GM23338 (cell line): ENCODE measurements at regions not wholly inside any gene's neighbourhood (a gene's known extent, or its start where the extent isn't known, plus 50 kb on each side); places are given as distances from the start of the nearest gene placed in this dataset.

Experiments used
- ATAC-seq: fragments of 200-7000 bp; cut with Tn5 transposase; 3 replicates; pipeline ENCODE4 v1.9.1; 2020
- DNase-seq: peaks from one replicate; pipeline ENCODE4 v3.0.0-alpha.2; 2015; ENCODE audit warnings: low spot score
- H2AFZ ChIP-seq: fragments of 200-600 bp; sonication (generic); 2 replicates; pipeline ENCODE4 v1.8.0; 2016; ENCODE audit warnings: antibody characterized with exemption, mild to moderate bottlenecking, moderate library complexity
- H3F3A ChIP-seq: fragments of 200-600 bp; sonication (generic); replicated peaks from 2 replicates; pipeline ENCODE4 v1.8.0; 2017; ENCODE audit warnings: antibody characterized with exemption, mixed run types, low read depth
- H3K27ac ChIP-seq: fragments of 200-600 bp; sonication (generic); 2 replicates; pipeline ENCODE4 v1.6.1; 2016; ENCODE audit warnings: low read depth
- H3K27me3 ChIP-seq: fragments of 200-600 bp; sonication (generic); 2 replicates; pipeline ENCODE4 v1.8.0; 2016; ENCODE audit warnings: mild to moderate bottlenecking, mixed run types, moderate library complexity; ENCODE audit not compliant: insufficient read depth
- H3K36me3 ChIP-seq: fragments of 200-600 bp; sonication (generic); 2 replicates; pipeline ENCODE4 v1.8.0; 2016; ENCODE audit warnings: mild to moderate bottlenecking; ENCODE audit not compliant: insufficient read depth
- H3K4me1 ChIP-seq: fragments of 200-600 bp; sonication (generic); 2 replicates; pipeline ENCODE4 v1.8.0; 2016; ENCODE audit warnings: mild to moderate bottlenecking, moderate library complexity; ENCODE audit not compliant: insufficient read depth
- H3K4me2 ChIP-seq: fragments of 200-600 bp; sonication (generic); 2 replicates; pipeline ENCODE4 v1.7.1; 2017; ENCODE audit warnings: mixed run types
- H3K4me3 ChIP-seq: fragments of 200-600 bp; sonication (generic); 2 replicates; pipeline ENCODE4 v1.6.1; 2016; ENCODE audit warnings: mixed run types
- H3K79me2 ChIP-seq: fragments of 200-600 bp; sonication (generic); replicated peaks from 2 replicates; pipeline ENCODE4 v1.8.0; 2017; ENCODE audit warnings: mild to moderate bottlenecking; ENCODE audit not compliant: insufficient read depth
- H3K9me2 ChIP-seq: fragments of 200-600 bp; sonication (generic); 2 replicates; pipeline ENCODE4 v1.8.0; 2017; ENCODE audit not compliant: insufficient read depth
- H4K20me1 ChIP-seq: fragments of 200-600 bp; sonication (generic); replicated peaks from 2 replicates; pipeline ENCODE4 v1.8.0; 2017; ENCODE audit warnings: mild to moderate bottlenecking; ENCODE audit not compliant: insufficient read depth
- H3K27ac Mint-ChIP-seq: 2 replicates; pipeline ENCODE4 v1.8.0; 2020; ENCODE audit warnings: inconsistent platforms, mild to moderate bottlenecking, moderate library complexity, mixed read lengths
- H3K27me3 Mint-ChIP-seq: 3 replicates; pipeline ENCODE4 v1.8.0; 2022; ENCODE audit warnings: low read depth, mild to moderate bottlenecking, moderate library complexity, mixed read lengths, inconsistent platforms; ENCODE audit not compliant: insufficient read depth, poor library complexity
- H3K36me3 Mint-ChIP-seq: 3 replicates; pipeline ENCODE4 v1.8.0; 2021; ENCODE audit warnings: low read depth, mild to moderate bottlenecking, inconsistent platforms, moderate library complexity, mixed read lengths
- H3K4me1 Mint-ChIP-seq: 3 replicates; pipeline ENCODE4 v1.8.0; 2020; ENCODE audit warnings: mild to moderate bottlenecking, inconsistent platforms, mixed read lengths
- H3K4me3 Mint-ChIP-seq: 3 replicates; pipeline ENCODE4 v1.8.0; 2021; ENCODE audit warnings: moderate library complexity, mild to moderate bottlenecking, inconsistent platforms, mixed read lengths
- H3K9me3 Mint-ChIP-seq: 3 replicates; pipeline ENCODE4 v1.8.0; 2020; ENCODE audit warnings: moderate library complexity, mild to moderate bottlenecking, inconsistent platforms, mixed read lengths
- CREB1 ChIP-seq: fragments of 250-450 bp; sonication (Bioruptor Pico); IDR thresholded peaks from 2 replicates; pipeline ENCODE4 v1.5.0; 2020; ENCODE audit warnings: low read depth, mild to moderate bottlenecking, moderate library complexity
- CTCF ChIP-seq, 2 experiments: fragments of 200-600 bp in 1 of 2; sonication (generic) in 1 of 2; conservative IDR thresholded peaks; 2 replicates each; pipeline versions ENCODE4 v1.5.1 to v1.6.1; 2016 to 2017; ENCODE audit warnings: antibody characterized with exemption in 2 of 2, low read depth in 2 of 2, mild to moderate bottlenecking in 2 of 2, moderate library complexity in 1 of 2
- EZH2 ChIP-seq: fragments of 200-600 bp; sonication (generic); IDR thresholded peaks from one replicate; pipeline ENCODE4 v1.8.0; 2017; ENCODE audit warnings: antibody characterized with exemption, mild to moderate bottlenecking, low read depth; ENCODE audit not compliant: unreplicated experiment
- EZH2phosphoT487 ChIP-seq: fragments of 200-600 bp; sonication (generic); IDR thresholded peaks from one replicate; pipeline ENCODE4 v1.8.1; 2018; ENCODE audit warnings: antibody characterized with exemption; ENCODE audit not compliant: unreplicated experiment
- JUNB ChIP-seq: IDR thresholded peaks from one replicate; pipeline ENCODE4 v1.6.1; 2016; ENCODE audit warnings: antibody characterized with exemption; ENCODE audit not compliant: unreplicated experiment
- POLR2AphosphoS5 ChIP-seq: IDR thresholded peaks from 2 replicates; pipeline ENCODE4 v1.6.1; 2016; ENCODE audit warnings: antibody characterized with exemption, low read depth
- ZNF462 ChIP-seq: fragments of 250-450 bp; sonication (Bioruptor Pico); IDR thresholded peaks from 2 replicates; pipeline ENCODE4 v1.5.0; 2020; ENCODE audit warnings: mild to moderate bottlenecking, moderate library complexity

- Histone ChIP-seq H2AFZ (no peak overlapping the region), H3K36me3 (no peaks in the 10 kb centered on the region)
Measured at GRCh38 chr10:47063858-47064257, 152.6 kb downstream of the PTPN20 start.

More at GRCh38 chr10:47063858-47064257, 152.6 kb downstream of the PTPN20 start:
- Mint-ChIP-seq H3K27ac (no peak overlapping the region), H3K4me1 (no peaks in the 10 kb centered on the region), H3K4me3 (no peak overlapping the region), H3K36me3 (no peaks in the 10 kb centered on the region), H3K9me3 (no peaks in the 10 kb centered on the region), H3K27me3 (no peaks in the 10 kb centered on the region)
- no peak for TF ChIP-seq CREB1
- no peak for TF ChIP-seq JUNB
- TF ChIP-seq CTCF (conservative IDR thresholded peaks at IDR 0.05; ENCODE audit: low read depth in 2 of 2), result no peak
- TF ChIP-seq EZH2phosphoT487, result no peak
- TF ChIP-seq ZNF462 (CRISPR knock-in tag), result no peak
- no peak for TF ChIP-seq POLR2AphosphoS5
- TF ChIP-seq EZH2, result no peak
- Histone ChIP-seq H3K9me2 (no peaks in the 10 kb centered on the region), H3K4me1 (no peaks in the 10 kb centered on the region), H3K27ac (no peak overlapping the region), H4K20me1 (no peaks in the 10 kb centered on the region), H3K27me3 (no peaks in the 10 kb centered on the region), H3K4me3 (no peak overlapping the region), H3K79me2 (no peaks in the 10 kb centered on the region), H3K4me2 (no peak overlapping the region), H3F3A (no peaks in the 10 kb centered on the region)
- DNase-seq (no peak), ATAC-seq (no peak)
